GM23338 (cell line): ENCODE measurements at regions not wholly inside any gene's neighbourhood (a gene's known extent, or its start where the extent isn't known, plus 50 kb on each side); places are given as distances from the start of the nearest gene placed in this dataset.

ENCODE experiments used
- ATAC-seq: fragments of 200-7000 bp; cut with Tn5 transposase; 3 replicates; pipeline ENCODE4 v1.9.1; 2020
- DNase-seq: peaks from one replicate; pipeline ENCODE4 v3.0.0-alpha.2; 2015; ENCODE audit warnings: low spot score
- H2AFZ ChIP-seq: fragments of 200-600 bp; sonication (generic); 2 replicates; pipeline ENCODE4 v1.8.0; 2016; ENCODE audit warnings: antibody characterized with exemption, mild to moderate bottlenecking, moderate library complexity
- H3F3A ChIP-seq: fragments of 200-600 bp; sonication (generic); replicated peaks from 2 replicates; pipeline ENCODE4 v1.8.0; 2017; ENCODE audit warnings: antibody characterized with exemption, mixed run types, low read depth
- H3K27ac ChIP-seq: fragments of 200-600 bp; sonication (generic); 2 replicates; pipeline ENCODE4 v1.6.1; 2016; ENCODE audit warnings: low read depth
- H3K27me3 ChIP-seq: fragments of 200-600 bp; sonication (generic); 2 replicates; pipeline ENCODE4 v1.8.0; 2016; ENCODE audit warnings: mild to moderate bottlenecking, mixed run types, moderate library complexity; ENCODE audit not compliant: insufficient read depth
- H3K36me3 ChIP-seq: fragments of 200-600 bp; sonication (generic); 2 replicates; pipeline ENCODE4 v1.8.0; 2016; ENCODE audit warnings: mild to moderate bottlenecking; ENCODE audit not compliant: insufficient read depth
- H3K4me1 ChIP-seq: fragments of 200-600 bp; sonication (generic); 2 replicates; pipeline ENCODE4 v1.8.0; 2016; ENCODE audit warnings: mild to moderate bottlenecking, moderate library complexity; ENCODE audit not compliant: insufficient read depth
- H3K4me2 ChIP-seq: fragments of 200-600 bp; sonication (generic); 2 replicates; pipeline ENCODE4 v1.7.1; 2017; ENCODE audit warnings: mixed run types
- H3K4me3 ChIP-seq: fragments of 200-600 bp; sonication (generic); 2 replicates; pipeline ENCODE4 v1.6.1; 2016; ENCODE audit warnings: mixed run types
- H3K79me2 ChIP-seq: fragments of 200-600 bp; sonication (generic); replicated peaks from 2 replicates; pipeline ENCODE4 v1.8.0; 2017; ENCODE audit warnings: mild to moderate bottlenecking; ENCODE audit not compliant: insufficient read depth
- H3K9me2 ChIP-seq: fragments of 200-600 bp; sonication (generic); 2 replicates; pipeline ENCODE4 v1.8.0; 2017; ENCODE audit not compliant: insufficient read depth
- H4K20me1 ChIP-seq: fragments of 200-600 bp; sonication (generic); replicated peaks from 2 replicates; pipeline ENCODE4 v1.8.0; 2017; ENCODE audit warnings: mild to moderate bottlenecking; ENCODE audit not compliant: insufficient read depth
- H3K27ac Mint-ChIP-seq: 2 replicates; pipeline ENCODE4 v1.8.0; 2020; ENCODE audit warnings: inconsistent platforms, mild to moderate bottlenecking, moderate library complexity, mixed read lengths
- H3K27me3 Mint-ChIP-seq: 3 replicates; pipeline ENCODE4 v1.8.0; 2022; ENCODE audit warnings: low read depth, mild to moderate bottlenecking, moderate library complexity, mixed read lengths, inconsistent platforms; ENCODE audit not compliant: insufficient read depth, poor library complexity
- H3K36me3 Mint-ChIP-seq: 3 replicates; pipeline ENCODE4 v1.8.0; 2021; ENCODE audit warnings: low read depth, mild to moderate bottlenecking, inconsistent platforms, moderate library complexity, mixed read lengths
- H3K4me1 Mint-ChIP-seq: 3 replicates; pipeline ENCODE4 v1.8.0; 2020; ENCODE audit warnings: mild to moderate bottlenecking, inconsistent platforms, mixed read lengths
- H3K4me3 Mint-ChIP-seq: 3 replicates; pipeline ENCODE4 v1.8.0; 2021; ENCODE audit warnings: moderate library complexity, mild to moderate bottlenecking, inconsistent platforms, mixed read lengths
- H3K9me3 Mint-ChIP-seq: 3 replicates; pipeline ENCODE4 v1.8.0; 2020; ENCODE audit warnings: moderate library complexity, mild to moderate bottlenecking, inconsistent platforms, mixed read lengths
- CREB1 ChIP-seq: fragments of 250-450 bp; sonication (Bioruptor Pico); IDR thresholded peaks from 2 replicates; pipeline ENCODE4 v1.5.0; 2020; ENCODE audit warnings: low read depth, mild to moderate bottlenecking, moderate library complexity
- NANOG ChIP-seq: IDR thresholded peaks from 2 replicates; pipeline ENCODE4 v1.6.1; 2016; ENCODE audit warnings: antibody characterized with exemption, borderline replicate concordance
- POLR2AphosphoS5 ChIP-seq: IDR thresholded peaks from 2 replicates; pipeline ENCODE4 v1.6.1; 2016; ENCODE audit warnings: antibody characterized with exemption, low read depth
- STAT1 ChIP-seq: IDR thresholded peaks from one replicate; pipeline ENCODE4 v1.6.1; 2016; ENCODE audit warnings: antibody characterized with exemption; ENCODE audit not compliant: unreplicated experiment
- TF ChIP-seq, protein P1 (sequence below): fragments of 250-450 bp; sonication (Bioruptor Pico); IDR thresholded peaks from 2 replicates; pipeline ENCODE4 v1.5.0; 2020; ENCODE audit warnings: mild to moderate bottlenecking, moderate library complexity
- TF ChIP-seq, protein P2 (sequence below), 2 experiments: fragments of 200-600 bp in 1 of 2; sonication (generic) in 1 of 2; conservative IDR thresholded peaks; 2 replicates each; pipeline versions ENCODE4 v1.5.1 to v1.6.1; 2016 to 2017; ENCODE audit warnings: antibody characterized with exemption in 2 of 2, low read depth in 2 of 2, mild to moderate bottlenecking in 2 of 2, moderate library complexity in 1 of 2

DNA sequence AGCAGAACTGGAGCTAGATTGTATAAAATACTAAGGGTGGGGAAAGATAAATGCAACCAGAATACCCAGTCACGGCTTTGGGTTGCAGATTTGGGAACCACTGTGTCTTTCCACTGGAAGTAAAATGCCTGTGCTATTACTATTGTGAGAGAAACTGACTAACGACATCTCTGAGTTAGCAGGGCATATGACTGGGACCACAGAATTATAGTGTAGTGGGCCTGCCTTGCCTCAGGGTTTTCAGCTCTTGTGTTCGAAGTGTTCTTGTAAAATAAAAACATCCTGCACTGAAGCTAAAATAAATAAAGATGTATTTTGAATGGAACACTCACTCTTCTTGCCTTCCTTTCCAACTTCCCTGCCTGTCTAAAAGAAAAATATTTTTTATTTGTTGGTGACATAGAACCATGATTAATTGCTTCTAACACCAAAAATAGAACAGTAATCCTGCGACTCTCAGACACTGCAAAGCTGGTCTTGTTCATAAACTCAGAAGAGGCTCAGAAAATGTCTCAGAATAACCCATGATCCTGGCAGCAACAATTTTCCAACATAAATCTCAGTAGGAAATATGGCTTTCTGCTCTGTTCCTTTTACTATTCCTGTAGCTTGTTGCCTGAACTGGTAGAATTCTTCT is 104.2 kb downstream of the FAM47B start:
- Histone ChIP-seq H3K36me3 (no peaks in the 10 kb centered on the region), H3K27ac (no peak overlapping the region), H3K9me2 (no peaks in the 10 kb centered on the region), H3K79me2 (no peaks in the 10 kb centered on the region), H3K4me1 (no peaks in the 10 kb centered on the region), H3F3A (no peaks in the 10 kb centered on the region), H3K27me3 (no peaks in the 10 kb centered on the region), H3K4me3 (no peak overlapping the region), H2AFZ (no peak overlapping the region), H4K20me1 (no peaks in the 10 kb centered on the region), H3K4me2 (no peak overlapping the region)
- no peaks in the 10 kb centered on the region for H3K9me3 Mint-ChIP-seq
- H3K36me3 Mint-ChIP-seq, result no peaks in the 10 kb centered on the region
- no peak for DNase-seq
- H3K4me3 Mint-ChIP-seq, result no peak overlapping the region
- TF ChIP-seq CREB1 (CRISPR knock-in tag), result no peak
- TF ChIP-seq NANOG, result no peak
- TF ChIP-seq POLR2AphosphoS5, result no peak
- TF ChIP-seq, protein P1, sequence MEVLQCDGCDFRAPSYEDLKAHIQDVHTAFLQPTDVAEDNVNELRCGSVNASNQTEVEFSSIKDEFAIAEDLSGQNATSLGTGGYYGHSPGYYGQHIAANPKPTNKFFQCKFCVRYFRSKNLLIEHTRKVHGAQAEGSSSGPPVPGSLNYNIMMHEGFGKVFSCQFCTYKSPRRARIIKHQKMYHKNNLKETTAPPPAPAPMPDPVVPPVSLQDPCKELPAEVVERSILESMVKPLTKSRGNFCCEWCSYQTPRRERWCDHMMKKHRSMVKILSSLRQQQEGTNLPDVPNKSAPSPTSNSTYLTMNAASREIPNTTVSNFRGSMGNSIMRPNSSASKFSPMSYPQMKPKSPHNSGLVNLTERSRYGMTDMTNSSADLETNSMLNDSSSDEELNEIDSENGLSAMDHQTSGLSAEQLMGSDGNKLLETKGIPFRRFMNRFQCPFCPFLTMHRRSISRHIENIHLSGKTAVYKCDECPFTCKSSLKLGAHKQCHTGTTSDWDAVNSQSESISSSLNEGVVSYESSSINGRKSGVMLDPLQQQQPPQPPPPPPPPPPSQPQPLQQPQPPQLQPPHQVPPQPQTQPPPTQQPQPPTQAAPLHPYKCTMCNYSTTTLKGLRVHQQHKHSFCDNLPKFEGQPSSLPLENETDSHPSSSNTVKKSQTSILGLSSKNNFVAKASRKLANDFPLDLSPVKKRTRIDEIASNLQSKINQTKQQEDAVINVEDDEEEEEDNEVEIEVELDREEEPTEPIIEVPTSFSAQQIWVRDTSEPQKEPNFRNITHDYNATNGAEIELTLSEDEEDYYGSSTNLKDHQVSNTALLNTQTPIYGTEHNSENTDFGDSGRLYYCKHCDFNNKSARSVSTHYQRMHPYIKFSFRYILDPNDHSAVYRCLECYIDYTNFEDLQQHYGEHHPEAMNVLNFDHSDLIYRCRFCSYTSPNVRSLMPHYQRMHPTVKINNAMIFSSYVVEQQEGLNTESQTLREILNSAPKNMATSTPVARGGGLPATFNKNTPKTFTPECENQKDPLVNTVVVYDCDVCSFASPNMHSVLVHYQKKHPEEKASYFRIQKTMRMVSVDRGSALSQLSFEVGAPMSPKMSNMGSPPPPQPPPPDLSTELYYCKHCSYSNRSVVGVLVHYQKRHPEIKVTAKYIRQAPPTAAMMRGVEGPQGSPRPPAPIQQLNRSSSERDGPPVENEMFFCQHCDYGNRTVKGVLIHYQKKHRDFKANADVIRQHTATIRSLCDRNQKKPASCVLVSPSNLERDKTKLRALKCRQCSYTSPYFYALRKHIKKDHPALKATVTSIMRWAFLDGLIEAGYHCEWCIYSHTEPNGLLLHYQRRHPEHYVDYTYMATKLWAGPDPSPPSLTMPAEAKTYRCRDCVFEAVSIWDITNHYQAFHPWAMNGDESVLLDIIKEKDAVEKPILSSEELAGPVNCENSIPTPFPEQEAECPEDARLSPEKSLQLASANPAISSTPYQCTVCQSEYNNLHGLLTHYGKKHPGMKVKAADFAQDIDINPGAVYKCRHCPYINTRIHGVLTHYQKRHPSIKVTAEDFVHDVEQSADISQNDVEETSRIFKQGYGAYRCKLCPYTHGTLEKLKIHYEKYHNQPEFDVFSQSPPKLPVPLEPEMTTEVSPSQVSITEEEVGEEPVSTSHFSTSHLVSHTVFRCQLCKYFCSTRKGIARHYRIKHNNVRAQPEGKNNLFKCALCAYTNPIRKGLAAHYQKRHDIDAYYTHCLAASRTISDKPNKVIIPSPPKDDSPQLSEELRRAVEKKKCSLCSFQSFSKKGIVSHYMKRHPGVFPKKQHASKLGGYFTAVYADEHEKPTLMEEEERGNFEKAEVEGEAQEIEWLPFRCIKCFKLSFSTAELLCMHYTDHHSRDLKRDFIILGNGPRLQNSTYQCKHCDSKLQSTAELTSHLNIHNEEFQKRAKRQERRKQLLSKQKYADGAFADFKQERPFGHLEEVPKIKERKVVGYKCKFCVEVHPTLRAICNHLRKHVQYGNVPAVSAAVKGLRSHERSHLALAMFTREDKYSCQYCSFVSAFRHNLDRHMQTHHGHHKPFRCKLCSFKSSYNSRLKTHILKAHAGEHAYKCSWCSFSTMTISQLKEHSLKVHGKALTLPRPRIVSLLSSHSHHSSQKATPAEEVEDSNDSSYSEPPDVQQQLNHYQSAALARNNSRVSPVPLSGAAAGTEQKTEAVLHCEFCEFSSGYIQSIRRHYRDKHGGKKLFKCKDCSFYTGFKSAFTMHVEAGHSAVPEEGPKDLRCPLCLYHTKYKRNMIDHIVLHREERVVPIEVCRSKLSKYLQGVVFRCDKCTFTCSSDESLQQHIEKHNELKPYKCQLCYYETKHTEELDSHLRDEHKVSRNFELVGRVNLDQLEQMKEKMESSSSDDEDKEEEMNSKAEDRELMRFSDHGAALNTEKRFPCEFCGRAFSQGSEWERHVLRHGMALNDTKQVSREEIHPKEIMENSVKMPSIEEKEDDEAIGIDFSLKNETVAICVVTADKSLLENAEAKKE, result no peak
- no peak for TF ChIP-seq STAT1
- no peak for ATAC-seq
- no peak overlapping the region for H3K27ac Mint-ChIP-seq
- no peaks in the 10 kb centered on the region for H3K4me1 Mint-ChIP-seq
- H3K27me3 Mint-ChIP-seq, result no peaks in the 10 kb centered on the region

DNA sequence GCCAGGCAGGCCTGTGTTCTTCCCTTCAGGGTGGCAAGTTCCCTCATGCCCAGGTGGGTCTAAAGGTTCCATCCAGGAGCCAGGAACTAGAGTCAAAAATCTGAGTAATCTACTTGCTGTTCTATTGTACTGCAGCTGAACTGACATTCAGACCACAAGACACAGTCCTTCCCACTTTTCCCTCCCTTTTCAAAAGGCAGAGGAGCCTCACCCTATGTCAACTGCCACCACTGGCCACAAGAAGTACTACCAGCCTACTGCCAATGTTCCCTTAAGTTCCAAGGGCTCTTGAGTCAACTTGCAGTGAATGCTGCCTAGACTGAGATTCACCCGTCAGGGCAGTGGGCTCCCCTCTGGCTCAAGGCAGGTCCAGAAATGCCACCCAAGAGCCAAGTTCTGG is 133.5 kb downstream of the FAM47B start:
- no peaks in the 10 kb centered on the region for H4K20me1 ChIP-seq
- no peaks in the 10 kb centered on the region for H3K79me2 ChIP-seq
- no peak for TF ChIP-seq CREB1 (CRISPR knock-in tag)
- TF ChIP-seq, protein P2, sequence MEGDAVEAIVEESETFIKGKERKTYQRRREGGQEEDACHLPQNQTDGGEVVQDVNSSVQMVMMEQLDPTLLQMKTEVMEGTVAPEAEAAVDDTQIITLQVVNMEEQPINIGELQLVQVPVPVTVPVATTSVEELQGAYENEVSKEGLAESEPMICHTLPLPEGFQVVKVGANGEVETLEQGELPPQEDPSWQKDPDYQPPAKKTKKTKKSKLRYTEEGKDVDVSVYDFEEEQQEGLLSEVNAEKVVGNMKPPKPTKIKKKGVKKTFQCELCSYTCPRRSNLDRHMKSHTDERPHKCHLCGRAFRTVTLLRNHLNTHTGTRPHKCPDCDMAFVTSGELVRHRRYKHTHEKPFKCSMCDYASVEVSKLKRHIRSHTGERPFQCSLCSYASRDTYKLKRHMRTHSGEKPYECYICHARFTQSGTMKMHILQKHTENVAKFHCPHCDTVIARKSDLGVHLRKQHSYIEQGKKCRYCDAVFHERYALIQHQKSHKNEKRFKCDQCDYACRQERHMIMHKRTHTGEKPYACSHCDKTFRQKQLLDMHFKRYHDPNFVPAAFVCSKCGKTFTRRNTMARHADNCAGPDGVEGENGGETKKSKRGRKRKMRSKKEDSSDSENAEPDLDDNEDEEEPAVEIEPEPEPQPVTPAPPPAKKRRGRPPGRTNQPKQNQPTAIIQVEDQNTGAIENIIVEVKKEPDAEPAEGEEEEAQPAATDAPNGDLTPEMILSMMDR (conservative IDR thresholded peaks at IDR 0.05; ENCODE audit: low read depth in 2 of 2), result peak in 1 of 2 experiments; percentile 11; a peak in 1 of 4 replicates
- H3K36me3 Mint-ChIP-seq, result no peaks in the 10 kb centered on the region
- H3K4me1 Mint-ChIP-seq, result no peaks in the 10 kb centered on the region
- peak; percentile 39 for DNase-seq
- H3K27ac Mint-ChIP-seq, result no peak overlapping the region
- H3K27ac ChIP-seq, result no peak overlapping the region
- H3K9me2 ChIP-seq, result no peaks in the 10 kb centered on the region
- no peaks in the 10 kb centered on the region for H3K9me3 Mint-ChIP-seq
- H2AFZ ChIP-seq, result no peak overlapping the region
- H3K4me1 ChIP-seq, result no peaks in the 10 kb centered on the region
- H3K36me3 ChIP-seq, result no peaks in the 10 kb centered on the region
- no peak overlapping the region for H3K4me3 Mint-ChIP-seq
- H3F3A ChIP-seq, result no peaks in the 10 kb centered on the region
- H3K27me3 Mint-ChIP-seq, result no peaks in the 10 kb centered on the region
- no peaks in the 10 kb centered on the region for H3K27me3 ChIP-seq
- ATAC-seq, result peak; percentile 30; the same call in 2 of the 3 replicates
- H3K4me3 ChIP-seq, result no peak overlapping the region
- no peak overlapping the region for H3K4me2 ChIP-seq
